HFFc6 (cell line): ENCODE measurements at regions not wholly inside any gene's neighbourhood (a gene's known extent, or its start where the extent isn't known, plus 50 kb on each side); places are given as distances from the start of the nearest gene placed in this dataset.
"Not testable (repeated sequence)": the region's sequence is repeated elsewhere in the genome, so short reads cannot be mapped to it uniquely, and the experiment has no call there.

ENCODE experiments used
- DNase-seq: peaks from one replicate; pipeline ENCODE4 v3.0.0-alpha.2; 2018
- H3K27ac Mint-ChIP-seq: 2 replicates; pipeline ENCODE4 v1.8.0; 2020; ENCODE audit warnings: mild to moderate bottlenecking, mixed read lengths
- H3K27me3 Mint-ChIP-seq: 2 replicates; pipeline ENCODE4 v1.8.0; 2021; ENCODE audit warnings: mild to moderate bottlenecking, moderate library complexity, mixed read lengths; ENCODE audit not compliant: insufficient read depth
- H3K36me3 Mint-ChIP-seq: 2 replicates; pipeline ENCODE4 v1.8.0; 2021; ENCODE audit warnings: low read depth, mixed read lengths
- H3K4me1 Mint-ChIP-seq: 2 replicates; pipeline ENCODE4 v1.8.0; 2020; ENCODE audit warnings: low read depth, mixed read lengths
- H3K4me3 Mint-ChIP-seq: 2 replicates; pipeline ENCODE4 v1.8.0; 2020; ENCODE audit warnings: mild to moderate bottlenecking, moderate library complexity, mixed read lengths
- H3K9me3 Mint-ChIP-seq: 2 replicates; pipeline ENCODE4 v1.8.0; 2020; ENCODE audit warnings: mild to moderate bottlenecking, mixed read lengths
- CTCF ChIP-seq: fragments of 200-600 bp; sonication (generic); IDR thresholded peaks from 2 replicates; pipeline ENCODE4 v1.5.0; 2021; ENCODE audit warnings: antibody characterized with exemption, mild to moderate bottlenecking

GRCh38 chr14:55782166-55782565 is 202.2 kb downstream of the KTN1 start:
- no peaks in the 10 kb centered on the region for H3K9me3 Mint-ChIP-seq
- H3K36me3 Mint-ChIP-seq, result no peaks in the 10 kb centered on the region
- no peak overlapping the region for H3K27ac Mint-ChIP-seq
- no peak for TF ChIP-seq CTCF
- no peak overlapping the region for H3K4me3 Mint-ChIP-seq
- H3K27me3 Mint-ChIP-seq, result peaks cover 17% of the 10 kb centered on the region
- no peak for DNase-seq
- H3K4me1 Mint-ChIP-seq, result peaks cover 10% of the 10 kb centered on the region

GRCh38 chr14:55789406-55789805 is 209.4 kb downstream of the KTN1 start:
- H3K9me3 Mint-ChIP-seq, result no peaks in the 10 kb centered on the region
- no peak overlapping the region for H3K4me3 Mint-ChIP-seq
- no peaks in the 10 kb centered on the region for H3K4me1 Mint-ChIP-seq

GRCh38 chr14:55794655-55795595 is 214.9 kb downstream of the KTN1 start:
- TF ChIP-seq CTCF, result no peak
- H3K36me3 Mint-ChIP-seq, result no peaks in the 10 kb centered on the region
- peaks cover 7% of the 10 kb centered on the region; the same call in 1 of the 2 replicates for H3K27me3 Mint-ChIP-seq
- no peak overlapping the region for H3K27ac Mint-ChIP-seq
- DNase-seq, result peak; percentile 18
- H3K9me3 Mint-ChIP-seq, result no peaks in the 10 kb centered on the region
- no peak overlapping the region for H3K4me3 Mint-ChIP-seq
- no peaks in the 10 kb centered on the region for H3K4me1 Mint-ChIP-seq

More at GRCh38 chr14:55789406-55789805, 209.4 kb downstream of the KTN1 start:
- peaks cover 22% of the 10 kb centered on the region for H3K27me3 Mint-ChIP-seq
- H3K36me3 Mint-ChIP-seq, result no peaks in the 10 kb centered on the region
- H3K27ac Mint-ChIP-seq, result no peak overlapping the region
- no peak for TF ChIP-seq CTCF
- DNase-seq, result no peak

GRCh38 chr14:55796513-55796912 is 216.5 kb downstream of the KTN1 start:
- not testable (repeated sequence) for H3K4me3 Mint-ChIP-seq, H3K9me3 Mint-ChIP-seq, H3K4me1 Mint-ChIP-seq, H3K27ac Mint-ChIP-seq, H3K36me3 Mint-ChIP-seq, DNase-seq
- peaks cover 10% of the 10 kb centered on the region for H3K27me3 Mint-ChIP-seq

- Mint-ChIP-seq H3K4me1 (no peaks in the 10 kb centered on the region), H3K36me3 (no peaks in the 10 kb centered on the region), H3K4me3 (no peak overlapping the region), H3K27me3 (peaks cover 10% of the 10 kb centered on the region), H3K27ac (no peak overlapping the region), H3K9me3 (no peaks in the 10 kb centered on the region)
- no peak for DNase-seq
- TF ChIP-seq CTCF, result no peak
Observed at GRCh38 chr14:55798406-55798805, 218.4 kb downstream of the KTN1 start.

- no peaks in the 10 kb centered on the region for H3K4me1 Mint-ChIP-seq
- no peak for DNase-seq
- H3K4me3 Mint-ChIP-seq, result no peak overlapping the region
- no peaks in the 10 kb centered on the region for H3K9me3 Mint-ChIP-seq
- no peak for TF ChIP-seq CTCF
- H3K27ac Mint-ChIP-seq, result no peak overlapping the region
- H3K27me3 Mint-ChIP-seq, result peaks cover 10% of the 10 kb centered on the region
- no peaks in the 10 kb centered on the region for H3K36me3 Mint-ChIP-seq
Observed at GRCh38 chr14:55799508-55800095, 219.6 kb downstream of the KTN1 start.
